Trophoblast cell (in vitro differentiated cells and primary cell): ENCODE measurements at regions not wholly inside any gene's neighbourhood (a gene's known extent, or its start where the extent isn't known, plus 50 kb on each side); places are given as distances from the start of the nearest gene placed in this dataset.
A peak's percentile ranks its signal among the peaks of the same experiment; 100 is the strongest.
"Not testable (repeated sequence)": the region's sequence is repeated elsewhere in the genome, so short reads cannot be mapped to it uniquely, and the experiment has no call there.

Experiments used
- DNase-seq, 2 donors: peaks; one replicate each; pipeline ENCODE4 v3.0.0-alpha.2; 2016
- H2AFZ ChIP-seq: 2 replicates; pipeline ENCODE4 v1.6.1; 2013; ENCODE audit warnings: low read length, moderate library complexity, mild to moderate bottlenecking; ENCODE audit not compliant: insufficient read depth, poor library complexity
- H2AK5ac ChIP-seq: 2 replicates; pipeline ENCODE4 v1.6.1; 2013; ENCODE audit warnings: mild to moderate bottlenecking, low read length
- H2BK120ac ChIP-seq: 2 replicates; pipeline ENCODE4 v1.6.1; 2013; ENCODE audit warnings: low read length, mild to moderate bottlenecking, moderate library complexity; ENCODE audit not compliant: insufficient read depth, poor library complexity
- H2BK12ac ChIP-seq: 2 replicates; pipeline ENCODE4 v1.6.1; 2013; ENCODE audit warnings: mild to moderate bottlenecking, low read length, moderate library complexity
- H2BK5ac ChIP-seq: 2 replicates; pipeline ENCODE4 v1.6.1; 2013; ENCODE audit warnings: low read length, low read depth, moderate library complexity, mild to moderate bottlenecking; ENCODE audit not compliant: poor library complexity
- H3K14ac ChIP-seq: 2 replicates; pipeline ENCODE4 v1.6.1; 2013; ENCODE audit warnings: mild to moderate bottlenecking, low read length
- H3K18ac ChIP-seq: 2 replicates; pipeline ENCODE4 v1.6.1; 2013; ENCODE audit warnings: mild to moderate bottlenecking, low read length
- H3K23ac ChIP-seq: 2 replicates; pipeline ENCODE4 v1.6.1; 2013; ENCODE audit warnings: low read length
- H3K27ac ChIP-seq: 2 replicates; pipeline ENCODE4 v1.5.1; 2013; ENCODE audit warnings: low read depth, mild to moderate bottlenecking, inconsistent platforms, low read length, moderate library complexity
- H3K27me3 ChIP-seq: 2 replicates; pipeline ENCODE4 v1.6.1; 2013; ENCODE audit warnings: inconsistent platforms, mild to moderate bottlenecking, low read length, moderate library complexity; ENCODE audit not compliant: insufficient read depth
- H3K36me3 ChIP-seq, 2 experiments: 1 replicate in 1 of 2; 2 replicates in 1 of 2; pipeline ENCODE4 v1.6.1; 2013; ENCODE audit warnings: low read length in 2 of 2, mild to moderate bottlenecking in 2 of 2, moderate library complexity in 1 of 2; ENCODE audit not compliant: insufficient read depth in 2 of 2, control insufficient read depth in 1 of 2
- H3K4ac ChIP-seq: 2 replicates; pipeline ENCODE4 v1.6.1; 2013; ENCODE audit warnings: low read depth, mild to moderate bottlenecking, low read length, moderate library complexity
- H3K4me1 ChIP-seq, 2 experiments: 1 replicate in 1 of 2; 2 replicates in 1 of 2; pipeline ENCODE4 v1.6.1; 2013; ENCODE audit warnings: low read length in 2 of 2, mild to moderate bottlenecking in 2 of 2, moderate library complexity in 1 of 2; ENCODE audit not compliant: insufficient read depth in 2 of 2, control insufficient read depth in 1 of 2
- H3K4me2 ChIP-seq: 2 replicates; pipeline ENCODE4 v1.6.1; 2013; ENCODE audit warnings: inconsistent platforms, mild to moderate bottlenecking, low read length, moderate library complexity
- H3K4me3 ChIP-seq: 2 replicates; pipeline ENCODE4 v1.5.1; 2013; ENCODE audit warnings: mild to moderate bottlenecking, low read depth, low read length, inconsistent platforms
- H3K79me1 ChIP-seq: one replicate; pipeline ENCODE4 v1.6.1; 2013; ENCODE audit warnings: low read length
- H3K79me2 ChIP-seq: 2 replicates; pipeline ENCODE4 v1.6.1; 2013; ENCODE audit warnings: low read length, mild to moderate bottlenecking; ENCODE audit not compliant: control insufficient read depth, insufficient read depth, poor library complexity
- H3K9ac ChIP-seq: 2 replicates; pipeline ENCODE4 v1.6.1; 2013; ENCODE audit warnings: mild to moderate bottlenecking, low read length
- H3K9me3 ChIP-seq: 2 replicates; pipeline ENCODE4 v1.6.1; 2013; ENCODE audit warnings: low read depth, mild to moderate bottlenecking, control low read depth, inconsistent platforms, low read length; ENCODE audit not compliant: insufficient read depth
- H4K12ac ChIP-seq: 2 replicates; pipeline ENCODE4 v1.6.1; 2013; ENCODE audit warnings: low read depth, mild to moderate bottlenecking, low read length, moderate library complexity
- H4K8ac ChIP-seq: 2 replicates; pipeline ENCODE4 v1.6.1; 2013; ENCODE audit warnings: low read depth, mild to moderate bottlenecking, low read length, moderate library complexity
- H4K91ac ChIP-seq: one replicate; pipeline ENCODE4 v1.6.1; 2013; ENCODE audit warnings: low read depth, mild to moderate bottlenecking, low read length, moderate library complexity
- WGBS: extraction: QIAGEN DNeasy Blood & Tissue Kit; methylation state at CpG from one replicate; pipeline ENCODE4 v1.1.7; 2013; ENCODE audit warnings: missing lambda C conversion rate; ENCODE audit not compliant: insufficient read length, insufficient coverage; ENCODE audit errors: extremely low coverage; 5-methylcytosine and 5-hydroxymethylcytosine counted together

DNA sequence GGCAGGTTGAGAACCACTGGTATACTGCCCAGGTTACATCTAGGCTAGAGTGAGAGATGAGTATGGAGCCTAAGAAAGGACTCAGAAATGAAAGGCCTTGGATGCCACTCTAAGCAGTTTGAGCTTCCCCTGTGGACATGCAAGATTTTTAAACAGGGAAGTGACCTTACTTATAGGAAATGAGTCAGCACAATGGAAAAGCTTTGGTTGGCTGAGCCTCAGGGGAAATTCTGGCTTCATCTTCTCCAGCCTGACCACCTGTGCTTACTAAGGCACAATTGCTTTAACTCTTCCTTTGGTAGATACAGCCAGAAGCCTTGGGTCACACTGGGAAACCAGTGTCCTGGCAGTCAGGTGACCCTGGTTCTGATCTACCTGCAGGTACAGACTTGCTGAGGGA is 380.2 kb upstream of the ZNF462 start:
- no peak overlapping the region for H4K91ac ChIP-seq
- H3K4me1 ChIP-seq = peaks cover 4 to 9% of the 10 kb centered on the region in 2 experiments
- no peaks in the 10 kb centered on the region for H3K79me2 ChIP-seq
- no peak overlapping the region for H4K12ac ChIP-seq
- H2AFZ ChIP-seq = no peak overlapping the region
- no peak overlapping the region for H3K4me3 ChIP-seq
- no peak overlapping the region for H3K27ac ChIP-seq
- no peaks in the 10 kb centered on the region for H3K9me3 ChIP-seq
- H3K27me3 ChIP-seq = no peaks in the 10 kb centered on the region
- no peak overlapping the region for H3K4me2 ChIP-seq
- peak in 1 of 2 donors; percentile 22 for DNase-seq
- H3K4ac ChIP-seq = no peak overlapping the region
- H2BK12ac ChIP-seq = no peak overlapping the region
- H3K9ac ChIP-seq = no peak overlapping the region
- no peak overlapping the region for H2BK5ac ChIP-seq
- H3K36me3 ChIP-seq = no peaks in the 10 kb centered on the region
- H2AK5ac ChIP-seq = no peak overlapping the region
- H3K23ac ChIP-seq = no peak overlapping the region
- no peak overlapping the region for H4K8ac ChIP-seq
- H3K18ac ChIP-seq = no peak overlapping the region
- H3K14ac ChIP-seq = no peak overlapping the region
- H2BK120ac ChIP-seq = no peak overlapping the region
- peaks cover 16% of the 10 kb centered on the region for H3K79me1 ChIP-seq

DNA sequence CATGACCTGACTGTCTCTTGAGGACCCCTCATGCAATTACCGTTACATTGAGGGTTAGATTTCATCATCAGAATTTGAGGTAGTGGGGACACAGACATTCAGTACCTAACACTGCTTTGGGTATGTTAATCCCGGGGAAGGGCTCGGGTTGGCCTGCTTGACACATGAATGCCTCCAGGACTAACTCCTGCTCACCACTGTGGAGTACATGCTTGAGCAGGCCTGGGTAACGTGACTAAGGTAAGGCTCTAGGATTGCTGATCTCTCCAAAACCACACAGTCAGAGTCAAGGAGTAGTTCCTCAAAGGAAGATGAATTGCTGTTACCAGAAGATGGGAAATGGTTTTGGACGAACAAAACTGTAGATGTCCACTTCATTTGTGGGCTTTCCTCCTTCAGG is 376.3 kb upstream of the ZNF462 start:
- DNase-seq = no peak
- Histone ChIP-seq H2AFZ (no peak overlapping the region), H3K18ac (no peak overlapping the region), H3K9me3 (peaks cover under 1% of the 10 kb centered on the region), H3K4ac (no peak overlapping the region), H2BK120ac (no peak overlapping the region), H3K23ac (no peak overlapping the region), H4K8ac (no peak overlapping the region), H4K91ac (no peak overlapping the region), H3K36me3 (no peaks in the 10 kb centered on the region), H3K14ac (no peak overlapping the region), H4K12ac (no peak overlapping the region), H3K79me2 (no peaks in the 10 kb centered on the region), H3K79me1 (peaks cover 4% of the 10 kb centered on the region), H3K27ac (no peak overlapping the region), H2BK5ac (no peak overlapping the region), H3K4me2 (no peak overlapping the region), H3K27me3 (no peaks in the 10 kb centered on the region), H2AK5ac (no peak overlapping the region), H3K4me3 (no peak overlapping the region), H3K4me1 (peaks cover 4% of the 10 kb centered on the region in 2 experiments), H3K9ac (no peak overlapping the region), H2BK12ac (no peak overlapping the region)
- WGBS = no CpG with 5 or more reads among the region's 5 CpGs

DNA sequence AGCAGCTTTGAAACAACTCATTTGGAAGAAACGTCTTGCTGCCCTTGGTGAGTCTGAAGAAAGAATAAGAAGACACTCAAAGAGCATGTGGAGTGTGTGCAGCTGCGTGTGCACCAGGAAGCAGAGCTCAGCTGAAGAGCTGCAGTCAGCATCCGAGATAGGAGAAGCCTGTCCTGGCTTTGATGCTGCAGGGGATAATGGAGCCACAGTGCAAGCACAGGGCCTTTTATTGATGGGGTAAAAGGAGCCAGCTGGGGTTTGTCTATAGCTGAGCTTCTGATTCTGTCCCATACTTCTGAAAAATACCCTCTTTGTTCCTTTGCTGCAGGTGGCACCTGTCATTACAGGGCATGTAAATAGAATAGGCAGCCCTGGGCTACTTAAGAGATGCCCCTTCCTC is 375.7 kb upstream of the ZNF462 start:
- no CpG with 5 or more reads among the region's 3 CpGs for WGBS
- Histone ChIP-seq H3K4me2 (no peak overlapping the region), H2BK12ac (no peak overlapping the region), H2AK5ac (no peak overlapping the region), H3K79me2 (no peaks in the 10 kb centered on the region), H2BK120ac (no peak overlapping the region), H3K27me3 (no peaks in the 10 kb centered on the region), H4K91ac (no peak overlapping the region), H4K8ac (no peak overlapping the region), H3K18ac (no peak overlapping the region), H3K4me3 (no peak overlapping the region), H3K4ac (no peak overlapping the region), H3K14ac (no peak overlapping the region), H3K79me1 (peaks cover 4% of the 10 kb centered on the region), H3K4me1 (peaks cover 4% of the 10 kb centered on the region in 2 experiments), H3K27ac (no peak overlapping the region), H3K9ac (no peak overlapping the region), H3K9me3 (peaks cover 4% of the 10 kb centered on the region), H2BK5ac (no peak overlapping the region), H2AFZ (no peak overlapping the region), H4K12ac (no peak overlapping the region), H3K36me3 (no peaks in the 10 kb centered on the region), H3K23ac (no peak overlapping the region)
- DNase-seq = no peak

DNA sequence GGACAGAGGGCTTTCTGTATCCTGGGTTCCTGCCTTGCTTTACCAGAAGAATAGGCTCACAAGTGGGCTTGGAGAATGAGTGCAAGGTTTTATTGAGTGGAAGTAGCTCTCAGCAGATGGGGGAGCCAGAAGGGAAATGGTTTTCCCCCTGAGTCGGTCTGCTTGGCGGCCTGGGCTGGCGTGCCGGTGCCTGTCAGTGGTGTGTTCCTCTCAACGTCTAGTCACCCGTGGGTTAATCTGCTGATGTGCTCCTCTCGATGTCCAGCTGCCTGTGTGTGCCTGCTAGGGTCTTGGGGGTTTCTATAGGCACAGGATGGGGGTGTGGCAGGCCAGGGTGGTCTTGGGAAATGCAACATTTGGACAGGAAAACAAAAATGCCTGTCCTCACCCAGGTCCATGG is 370.8 kb upstream of the ZNF462 start:
- H3K4me1 ChIP-seq, H3K9ac ChIP-seq, H3K23ac ChIP-seq, H2AK5ac ChIP-seq, H3K27me3 ChIP-seq, H3K36me3 ChIP-seq, H4K91ac ChIP-seq, DNase-seq, H2AFZ ChIP-seq, H3K9me3 ChIP-seq, H3K4me3 ChIP-seq, H4K12ac ChIP-seq, H3K79me2 ChIP-seq, H4K8ac ChIP-seq, H2BK120ac ChIP-seq, H3K27ac ChIP-seq, H3K14ac ChIP-seq, H3K79me1 ChIP-seq, H3K4me2 ChIP-seq, H2BK5ac ChIP-seq, H3K18ac ChIP-seq, H3K4ac ChIP-seq: not testable (repeated sequence)
- peak overlapping the region; percentile 76 for H2BK12ac ChIP-seq
- no CpG with 5 or more reads among the region's 7 CpGs for WGBS
